SK-N-SH (cell line): ENCODE measurements at regions not wholly inside any gene's neighbourhood (a gene's known extent, or its start where the extent isn't known, plus 50 kb on each side); places are given as distances from the start of the nearest gene placed in this dataset.

ENCODE experiments used
- CTCF ChIA-PET: fragments of 300-600, 350-600 bp; formaldehyde crosslinking; extraction: SDS; loops from one replicate; lab custom pipeline; 2021; lab: Yijun Ruan, JAX
- POLR2A ChIA-PET: fragments of 350-600 bp; sonication (Branson Sonifier 250); formaldehyde crosslinking; extraction: SDS; loops from one replicate; lab custom pipeline; 2020; ENCODE audit warnings: antibody characterized with exemption, inconsistent platforms; lab: Yijun Ruan, JAX
- DNase-seq: peaks from one replicate; pipeline ENCODE4 v3.0.0; 2012
- H2AFZ ChIP-seq: fragments of 200-600 bp; sonication (generic); 2 replicates; pipeline ENCODE4 v1.8.1; 2016; ENCODE audit warnings: antibody characterized with exemption, mild to moderate bottlenecking, low read depth
- H3F3A ChIP-seq: fragments of 200-600 bp; sonication (generic); replicated peaks from 2 replicates; pipeline ENCODE3; 2016; ENCODE audit warnings: antibody characterized with exemption, mild to moderate bottlenecking; ENCODE audit not compliant: insufficient read depth
- H3K27ac ChIP-seq, 2 experiments: fragments of 200-500 bp in 1 of 2; fragments of 200-600 bp in 1 of 2; sonication (Bioruptor generic) in 1 of 2; sonication (generic), shearing (Covaris generic) in 1 of 2; 2 replicates each; pipeline versions ENCODE4 v1.5.1 to v1.6.1; 2014 to 2016; ENCODE audit warnings: low read depth in 2 of 2, inconsistent platforms in 1 of 2, low read length in 1 of 2, mild to moderate bottlenecking in 1 of 2, mixed read lengths in 1 of 2
- H3K27me3 ChIP-seq: fragments of 200-600 bp; sonication (generic), shearing (Covaris generic); 2 replicates; pipeline ENCODE4 v1.6.1; 2016; ENCODE audit warnings: mixed run types; ENCODE audit not compliant: insufficient read depth
- H3K36me3 ChIP-seq, 2 experiments: fragments of 200-500 bp in 1 of 2; fragments of 200-600 bp in 1 of 2; sonication (Bioruptor generic) in 1 of 2; sonication (generic) in 1 of 2; replicated peaks in 1 of 2; 2 replicates each; pipeline versions ENCODE3 to v1.5.1; 2014 to 2016; ENCODE audit warnings: low read length in 1 of 2, mild to moderate bottlenecking in 1 of 2; ENCODE audit not compliant: insufficient read depth in 2 of 2, control insufficient read depth in 1 of 2
- H3K4me1 ChIP-seq, 2 experiments: fragments of 200-500 bp in 1 of 2; fragments of 200-600 bp in 1 of 2; sonication (Bioruptor generic) in 1 of 2; sonication (generic), shearing (Covaris generic) in 1 of 2; 2 replicates each; pipeline versions ENCODE4 v1.5.1 to v1.6.1; 2014 to 2016; ENCODE audit warnings: low read depth in 1 of 2, low read length in 1 of 2, mixed run types in 1 of 2; ENCODE audit not compliant: insufficient read depth in 2 of 2, control insufficient read depth in 1 of 2
- H3K4me2 ChIP-seq: fragments of 200-600 bp; sonication (generic), shearing (Covaris generic); 2 replicates; pipeline ENCODE4 v1.6.1; 2017; ENCODE audit warnings: mixed run types
- H3K4me3 ChIP-seq, 2 experiments: fragments of 200-500 bp in 1 of 2; fragments of 200-600 bp in 1 of 2; sonication (Bioruptor generic) in 1 of 2; sonication (generic), shearing (Covaris generic) in 1 of 2; 2 replicates each; pipeline versions ENCODE4 v1.5.1 to v1.8.1; 2014 to 2016; ENCODE audit warnings: low read depth in 2 of 2, inconsistent platforms in 1 of 2, low read length in 1 of 2, mild to moderate bottlenecking in 1 of 2, mixed read lengths in 1 of 2, moderate library complexity in 1 of 2
- H3K79me2 ChIP-seq: fragments of 200-600 bp; sonication (generic); 2 replicates; pipeline ENCODE4 v1.8.1; 2017; ENCODE audit warnings: mild to moderate bottlenecking; ENCODE audit not compliant: insufficient read depth
- H3K9ac ChIP-seq: fragments of 200-600 bp; sonication (generic); 2 replicates; pipeline ENCODE4 v1.6.1; 2017; ENCODE audit warnings: mixed run types
- H3K9me2 ChIP-seq: fragments of 200-600 bp; sonication (generic); 2 replicates; pipeline ENCODE4 v1.6.1; 2017; ENCODE audit warnings: mixed run types
- H3K9me3 ChIP-seq: fragments of 200-600 bp; sonication (generic); 2 replicates; pipeline ENCODE4 v1.6.1; 2017; ENCODE audit warnings: mixed run types, mild to moderate bottlenecking, moderate library complexity
- H4K20me1 ChIP-seq: fragments of 200-600 bp; sonication (generic); 2 replicates; pipeline ENCODE4 v1.6.1; 2017; ENCODE audit warnings: mild to moderate bottlenecking, mixed run types; ENCODE audit not compliant: insufficient read depth
- CHD2 ChIP-seq: fragments of 150-350 bp; IDR thresholded peaks from 2 replicates; pipeline ENCODE4 v1.6.1; 2018; ENCODE audit warnings: low read length; ENCODE audit not compliant: partially characterized antibody
- ELF1 ChIP-seq: IDR thresholded peaks from 2 replicates; pipeline ENCODE4 v1.4.0; 2012
- EZH2phosphoT487 ChIP-seq: fragments of 200-600 bp; sonication (generic); IDR thresholded peaks from 2 replicates; pipeline ENCODE4 v1.6.1; 2017; ENCODE audit warnings: low read depth, mixed run types, mild to moderate bottlenecking, antibody characterized with exemption, moderate library complexity, borderline replicate concordance
- FOSL2 ChIP-seq: IDR thresholded peaks from 2 replicates; pipeline ENCODE4 v1.4.0; 2012; ENCODE audit warnings: low read depth, mild to moderate bottlenecking, moderate library complexity, borderline replicate concordance
- FOXJ3 ChIP-seq: sonication (generic); formaldehyde crosslinking; IDR thresholded peaks from 2 replicates; pipeline ENCODE4 v1.5.1; 2020; ENCODE audit warnings: mild to moderate bottlenecking, missing genetic modification reagents
- GATA2 ChIP-seq: sonication (generic); formaldehyde crosslinking; IDR thresholded peaks from 2 replicates; pipeline ENCODE4 v1.5.0; 2020; ENCODE audit warnings: mild to moderate bottlenecking, missing genetic modification reagents
- JUND ChIP-seq: IDR thresholded peaks from 2 replicates; pipeline ENCODE4 v1.4.0; 2012
- MEF2A ChIP-seq: IDR thresholded peaks from 2 replicates; pipeline ENCODE4 v1.4.0; 2012; ENCODE audit warnings: low read depth, borderline replicate concordance
- NFIC ChIP-seq: IDR thresholded peaks from 2 replicates; pipeline ENCODE4 v1.4.0; 2012; ENCODE audit warnings: borderline replicate concordance
- NRF1 ChIP-seq: IDR thresholded peaks from 2 replicates; pipeline ENCODE4 v1.6.1; 2012; ENCODE audit warnings: low read depth, mild to moderate bottlenecking, low read length
- POLR2AphosphoS5 ChIP-seq: IDR thresholded peaks from 2 replicates; pipeline ENCODE4 v1.6.1; 2012; ENCODE audit warnings: low read depth, low read length
- RCOR1 ChIP-seq: fragments of 150-350 bp; IDR thresholded peaks from 2 replicates; pipeline ENCODE4 v1.6.1; 2017; ENCODE audit warnings: antibody characterized with exemption, low read length
- RFX5 ChIP-seq: IDR thresholded peaks from 2 replicates; pipeline ENCODE4 v1.6.1; 2012; ENCODE audit warnings: mild to moderate bottlenecking, improper control_type of control experiment, low read length
- RXRA ChIP-seq: IDR thresholded peaks from 2 replicates; pipeline ENCODE4 v1.4.0; 2012; ENCODE audit warnings: low read depth, mild to moderate bottlenecking, borderline replicate concordance
- TAF1 ChIP-seq: IDR thresholded peaks from 2 replicates; pipeline ENCODE4 v1.6.1; 2012; ENCODE audit warnings: low read depth, mild to moderate bottlenecking, low read length, moderate library complexity, borderline replicate concordance
- TCF12 ChIP-seq: IDR thresholded peaks from 2 replicates; pipeline ENCODE4 v1.4.0; 2012
- WGBS: methylation state at CpG from one replicate; pipeline ENCODE4 v1.1.6; 2017; ENCODE audit warnings: low lambda C conversion rate; 5-methylcytosine and 5-hydroxymethylcytosine counted together
- TF ChIP-seq, protein P1 (sequence below): IDR thresholded peaks from 2 replicates; pipeline ENCODE4 v1.4.0; 2012; ENCODE audit warnings: low read depth, borderline replicate concordance
- TF ChIP-seq, protein P2 (sequence below): IDR thresholded peaks from 2 replicates; pipeline ENCODE4 v1.4.0; 2012; ENCODE audit warnings: low read depth
- TF ChIP-seq, protein P3 (sequence below): fragments of 150-350 bp; IDR thresholded peaks from 2 replicates; pipeline ENCODE4 v1.6.1; 2016; ENCODE audit warnings: mild to moderate bottlenecking, low read depth, low read length
- TF ChIP-seq, protein P4 (sequence below): fragments of 200-600 bp; sonication (generic); IDR thresholded peaks from 2 replicates; pipeline ENCODE4 v1.6.1; 2017; ENCODE audit warnings: antibody characterized with exemption, mild to moderate bottlenecking, moderate library complexity
- TF ChIP-seq, protein P5 (sequence below): IDR thresholded peaks from 2 replicates; pipeline ENCODE4 v1.4.0; 2012; ENCODE audit warnings: low read depth, borderline replicate concordance

DNA sequence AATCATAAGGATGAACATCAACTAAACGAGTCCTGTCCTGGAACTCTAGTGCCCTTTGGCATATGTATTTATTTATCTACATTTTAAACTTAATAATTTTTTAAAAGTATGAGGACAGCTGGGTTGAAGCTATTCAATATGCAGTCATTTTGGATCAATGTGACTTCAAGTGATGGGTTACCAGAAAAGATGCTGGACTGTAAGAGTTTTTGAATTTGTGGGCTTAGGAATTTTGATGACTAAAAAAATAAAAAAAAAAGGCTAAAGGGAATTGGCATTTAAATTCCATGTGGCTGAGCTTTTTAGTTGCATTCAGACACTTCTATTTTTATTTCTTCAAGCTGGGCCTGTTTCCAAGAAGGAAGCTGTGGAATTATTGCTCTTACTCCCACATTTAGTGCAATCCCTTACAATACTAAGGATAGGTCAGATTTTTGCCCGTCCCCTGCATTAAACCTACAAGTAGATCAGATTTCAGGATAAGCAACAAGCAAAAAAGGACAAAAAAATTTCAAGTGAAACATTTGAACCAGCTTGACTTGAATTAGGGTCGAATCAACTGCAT is 704.2 kb upstream of the CITED2 start (continued):
- TF ChIP-seq, protein P1, sequence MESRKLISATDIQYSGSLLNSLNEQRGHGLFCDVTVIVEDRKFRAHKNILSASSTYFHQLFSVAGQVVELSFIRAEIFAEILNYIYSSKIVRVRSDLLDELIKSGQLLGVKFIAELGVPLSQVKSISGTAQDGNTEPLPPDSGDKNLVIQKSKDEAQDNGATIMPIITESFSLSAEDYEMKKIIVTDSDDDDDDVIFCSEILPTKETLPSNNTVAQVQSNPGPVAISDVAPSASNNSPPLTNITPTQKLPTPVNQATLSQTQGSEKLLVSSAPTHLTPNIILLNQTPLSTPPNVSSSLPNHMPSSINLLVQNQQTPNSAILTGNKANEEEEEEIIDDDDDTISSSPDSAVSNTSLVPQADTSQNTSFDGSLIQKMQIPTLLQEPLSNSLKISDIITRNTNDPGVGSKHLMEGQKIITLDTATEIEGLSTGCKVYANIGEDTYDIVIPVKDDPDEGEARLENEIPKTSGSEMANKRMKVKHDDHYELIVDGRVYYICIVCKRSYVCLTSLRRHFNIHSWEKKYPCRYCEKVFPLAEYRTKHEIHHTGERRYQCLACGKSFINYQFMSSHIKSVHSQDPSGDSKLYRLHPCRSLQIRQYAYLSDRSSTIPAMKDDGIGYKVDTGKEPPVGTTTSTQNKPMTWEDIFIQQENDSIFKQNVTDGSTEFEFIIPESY = peak; percentile 62; the same call in 1 of the 2 replicates
- TF ChIP-seq JUND (peak; percentile 79), FOSL2 (peak; percentile 63), NRF1 (no peak), TAF1 (no peak), GATA2 (CRISPR knock-in tag) (no peak), POLR2AphosphoS5 (peak; percentile 29; the same call in 1 of the 2 replicates)
- TF ChIP-seq, protein P2, sequence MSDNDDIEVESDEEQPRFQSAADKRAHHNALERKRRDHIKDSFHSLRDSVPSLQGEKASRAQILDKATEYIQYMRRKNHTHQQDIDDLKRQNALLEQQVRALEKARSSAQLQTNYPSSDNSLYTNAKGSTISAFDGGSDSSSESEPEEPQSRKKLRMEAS = peak; percentile 34; the same call in 1 of the 2 replicates
- TF ChIP-seq, all 33 proteins: peak for 15

- H3K4me2 ChIP-seq = peak overlapping the region; percentile 64; the same call in 1 of the 2 replicates
- H3K4me1 ChIP-seq = peaks cover 0 to 45% of the 10 kb centered on the region in 2 experiments; a peak in 3 of 4 replicates
- no peaks in the 10 kb centered on the region for H4K20me1 ChIP-seq
- no peaks in the 10 kb centered on the region for H3K9me3 ChIP-seq
- DNase-seq = no peak
- no peak overlapping the region for H3K4me3 ChIP-seq
- POLR2A ChIA-PET = no interaction called here
- H3K36me3 ChIP-seq = no peaks in the 10 kb centered on the region
- H3K27ac ChIP-seq = peak overlapping the region; percentile 68 to 89; a peak in 3 of 4 replicates
- no peaks in the 10 kb centered on the region for H3K9me2 ChIP-seq
- H3K27me3 ChIP-seq = no peaks in the 10 kb centered on the region
- H2AFZ ChIP-seq = peak overlapping the region; percentile 22; the same call in 1 of the 2 replicates
- H3K79me2 ChIP-seq = no peaks in the 10 kb centered on the region
- CTCF ChIA-PET = no interaction called here
- TF ChIP-seq CHD2 (no peak), TCF12 (no peak), FOXJ3 (CRISPR knock-in tag) (no peak), POLR2AphosphoS5 (no peak; the same call in 1 of the 2 replicates), FOSL2 (no peak), NFIC (no peak), ELF1 (no peak), EZH2phosphoT487 (no peak), RXRA (no peak), RCOR1 (no peak), RFX5 (no peak), MEF2A (no peak)
- TF ChIP-seq, protein P3, sequence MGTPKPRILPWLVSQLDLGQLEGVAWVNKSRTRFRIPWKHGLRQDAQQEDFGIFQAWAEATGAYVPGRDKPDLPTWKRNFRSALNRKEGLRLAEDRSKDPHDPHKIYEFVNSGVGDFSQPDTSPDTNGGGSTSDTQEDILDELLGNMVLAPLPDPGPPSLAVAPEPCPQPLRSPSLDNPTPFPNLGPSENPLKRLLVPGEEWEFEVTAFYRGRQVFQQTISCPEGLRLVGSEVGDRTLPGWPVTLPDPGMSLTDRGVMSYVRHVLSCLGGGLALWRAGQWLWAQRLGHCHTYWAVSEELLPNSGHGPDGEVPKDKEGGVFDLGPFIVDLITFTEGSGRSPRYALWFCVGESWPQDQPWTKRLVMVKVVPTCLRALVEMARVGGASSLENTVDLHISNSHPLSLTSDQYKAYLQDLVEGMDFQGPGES = no peak
- TF ChIP-seq, protein P4, sequence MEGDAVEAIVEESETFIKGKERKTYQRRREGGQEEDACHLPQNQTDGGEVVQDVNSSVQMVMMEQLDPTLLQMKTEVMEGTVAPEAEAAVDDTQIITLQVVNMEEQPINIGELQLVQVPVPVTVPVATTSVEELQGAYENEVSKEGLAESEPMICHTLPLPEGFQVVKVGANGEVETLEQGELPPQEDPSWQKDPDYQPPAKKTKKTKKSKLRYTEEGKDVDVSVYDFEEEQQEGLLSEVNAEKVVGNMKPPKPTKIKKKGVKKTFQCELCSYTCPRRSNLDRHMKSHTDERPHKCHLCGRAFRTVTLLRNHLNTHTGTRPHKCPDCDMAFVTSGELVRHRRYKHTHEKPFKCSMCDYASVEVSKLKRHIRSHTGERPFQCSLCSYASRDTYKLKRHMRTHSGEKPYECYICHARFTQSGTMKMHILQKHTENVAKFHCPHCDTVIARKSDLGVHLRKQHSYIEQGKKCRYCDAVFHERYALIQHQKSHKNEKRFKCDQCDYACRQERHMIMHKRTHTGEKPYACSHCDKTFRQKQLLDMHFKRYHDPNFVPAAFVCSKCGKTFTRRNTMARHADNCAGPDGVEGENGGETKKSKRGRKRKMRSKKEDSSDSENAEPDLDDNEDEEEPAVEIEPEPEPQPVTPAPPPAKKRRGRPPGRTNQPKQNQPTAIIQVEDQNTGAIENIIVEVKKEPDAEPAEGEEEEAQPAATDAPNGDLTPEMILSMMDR = no peak
- TF ChIP-seq, protein P5, sequence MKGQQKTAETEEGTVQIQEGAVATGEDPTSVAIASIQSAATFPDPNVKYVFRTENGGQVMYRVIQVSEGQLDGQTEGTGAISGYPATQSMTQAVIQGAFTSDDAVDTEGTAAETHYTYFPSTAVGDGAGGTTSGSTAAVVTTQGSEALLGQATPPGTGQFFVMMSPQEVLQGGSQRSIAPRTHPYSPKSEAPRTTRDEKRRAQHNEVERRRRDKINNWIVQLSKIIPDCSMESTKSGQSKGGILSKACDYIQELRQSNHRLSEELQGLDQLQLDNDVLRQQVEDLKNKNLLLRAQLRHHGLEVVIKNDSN = no peak
- TF ChIP-seq, protein P1 = no peak
- H3F3A ChIP-seq = peaks cover 32% of the 10 kb centered on the region
- peak overlapping the region; percentile 28; the same call in 1 of the 2 replicates for H3K9ac ChIP-seq
- WGBS = 24% methylated on average over 5 of the region's 5 CpGs
Observed at GRCh38 chr6:140077827-140078560, 703.5 kb upstream of the CITED2 start.
